HG02571 (cell line): ENCODE measurements at regions not wholly inside any gene's neighbourhood (a gene's known extent, or its start where the extent isn't known, plus 50 kb on each side); places are given as distances from the start of the nearest gene placed in this dataset.
"Not testable (repeated sequence)": the region's sequence is repeated elsewhere in the genome, so short reads cannot be mapped to it uniquely, and the experiment has no call there.

ENCODE experiments used
- ATAC-seq: cut with Tn5 transposase; IDR thresholded peaks from one replicate; pipeline ENCODE4 v1.9.1; 2021; ENCODE audit warnings: mild to moderate bottlenecking, moderate library complexity; ENCODE audit not compliant: unreplicated experiment

GRCh38 chr12:24679126-24679525, 269.8 kb downstream of the BCAT1 start:
- no peak for ATAC-seq

GRCh38 chr12:24678436-24678835, 270.5 kb downstream of the BCAT1 start:
- ATAC-seq: no peak

- no peak for ATAC-seq
Measured at GRCh38 chr12:24668563-24668962, 280.3 kb downstream of the BCAT1 start.

GRCh38 chr12:24664161-24664880, 284.6 kb downstream of the BCAT1 start:
- no peak for ATAC-seq

- ATAC-seq: no peak
Measured at GRCh38 chr12:24661657-24662096, 287.2 kb downstream of the BCAT1 start.

- no peak for ATAC-seq
Measured at GRCh38 chr12:24659016-24659415, 289.9 kb downstream of the BCAT1 start.

- ATAC-seq: not testable (repeated sequence)
Measured at GRCh38 chr12:24654344-24654743, 294.6 kb downstream of the BCAT1 start.

- ATAC-seq: no peak
Measured at GRCh38 chr12:24649634-24650033, 299.3 kb downstream of the BCAT1 start.

GRCh38 chr12:24649209-24649608, 299.7 kb downstream of the BCAT1 start:
- ATAC-seq: no peak

- ATAC-seq: no peak
Measured at GRCh38 chr12:24645254-24645653, 303.6 kb downstream of the BCAT1 start.

GRCh38 chr12:24643120-24644119, 305.5 kb downstream of the BCAT1 start:
- no peak for ATAC-seq

GRCh38 chr12:24639641-24640040, 309.3 kb downstream of the BCAT1 start:
- ATAC-seq: no peak

GRCh38 chr12:24632466-24632865, 316.4 kb downstream of the BCAT1 start:
- ATAC-seq: no peak

GRCh38 chr12:24631676-24632426, 317.1 kb downstream of the BCAT1 start:
- ATAC-seq: no peak

GRCh38 chr12:24630856-24631255, 318.0 kb downstream of the BCAT1 start:
- no peak for ATAC-seq

- ATAC-seq: no peak
Measured at GRCh38 chr12:24630446-24630845, 318.5 kb downstream of the BCAT1 start.

GRCh38 chr12:24625103-24625502, 323.8 kb downstream of the BCAT1 start:
- ATAC-seq: no peak

GRCh38 chr12:24619954-24620353, 328.9 kb downstream of the BCAT1 start:
- not testable (repeated sequence) for ATAC-seq

GRCh38 chr12:24617471-24617870, 331.4 kb downstream of the BCAT1 start:
- ATAC-seq: no peak

- ATAC-seq: no peak
Measured at GRCh38 chr12:24615967-24616411, 332.9 kb downstream of the BCAT1 start.
